ENCODE measurements at regions not wholly inside any gene's neighbourhood (a gene's known extent, or its start where the extent isn't known, plus 50 kb on each side); places are given as distances from the start of the nearest gene placed in this dataset.
"Not testable (repeated sequence)": the region's sequence is repeated elsewhere in the genome, so short reads cannot be mapped to it uniquely, and the experiment has no call there.

GRCh38 chr1:120600442-120601041 is 123.2 kb upstream of the NBPF26 start:
- not testable (repeated sequence) for TF ChIP-seq CTCF, POLR2AphosphoS5, POLR2A (IDR thresholded peaks at IDR 0.05)

Data from suprapubic skin (tissue), 4 donors.